ENCODE measurements at regions not wholly inside any gene's neighbourhood (a gene's known extent, or its start where the extent isn't known, plus 50 kb on each side); places are given as distances from the start of the nearest gene placed in this dataset.

DNA sequence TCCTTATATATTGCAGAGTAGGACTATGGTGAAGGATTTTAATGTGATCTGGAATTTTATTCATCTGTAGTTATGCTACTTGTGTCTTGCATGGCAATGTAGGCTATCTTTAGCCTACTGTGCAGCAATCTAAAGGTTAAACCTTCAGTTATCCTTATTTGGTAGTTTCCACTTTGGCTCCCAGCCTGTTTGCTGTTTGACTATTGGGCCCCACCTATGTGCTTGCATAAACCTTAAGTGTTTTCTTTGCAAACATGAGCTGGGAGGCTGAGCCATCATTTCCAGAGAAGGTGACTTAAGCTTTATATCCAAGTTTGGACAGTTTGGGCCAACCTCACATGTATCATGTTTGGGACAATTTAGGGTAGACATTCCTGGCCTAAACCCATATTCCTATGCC, 537.5 kb downstream of the BTBD3 start:
- FAIRE-seq (no peak), DNase-seq (ENCODE audit: insufficient read length, low spot score) (no peak)
- TF ChIP-seq PAX5 (IDR thresholded peaks at IDR 0.05; ENCODE audit: insufficient read depth, low read length, severe bottlenecking) (no peak), POLR2A (IDR thresholded peaks at IDR 0.05; ENCODE audit: low read depth, low read length) (no peak), SPI1 (IDR thresholded peaks at IDR 0.05; ENCODE audit: low read depth, low read length) (no peak), POLR2AphosphoS5 (IDR thresholded peaks at IDR 0.05; ENCODE audit: low read depth, low read length) (no peak), POU2F2 (IDR thresholded peaks at IDR 0.05; ENCODE audit: low read depth, low read length) (no peak), TAF1 (IDR thresholded peaks at IDR 0.05; ENCODE audit: low read depth, low read length) (no peak)

GRCh38 chr20:12458241-12458640, 540.5 kb downstream of the BTBD3 start:
- DNase-seq (ENCODE audit: insufficient read length, low spot score) (no peak), FAIRE-seq (no peak)
- TF ChIP-seq POLR2A (IDR thresholded peaks at IDR 0.05; ENCODE audit: low read depth, low read length) (no peak), POU2F2 (IDR thresholded peaks at IDR 0.05; ENCODE audit: low read depth, low read length) (no peak), PAX5 (IDR thresholded peaks at IDR 0.05; ENCODE audit: insufficient read depth, low read length, severe bottlenecking) (no peak), SPI1 (IDR thresholded peaks at IDR 0.05; ENCODE audit: low read depth, low read length) (no peak), POLR2AphosphoS5 (IDR thresholded peaks at IDR 0.05; ENCODE audit: low read depth, low read length) (no peak), TAF1 (IDR thresholded peaks at IDR 0.05; ENCODE audit: low read depth, low read length) (no peak)

DNA sequence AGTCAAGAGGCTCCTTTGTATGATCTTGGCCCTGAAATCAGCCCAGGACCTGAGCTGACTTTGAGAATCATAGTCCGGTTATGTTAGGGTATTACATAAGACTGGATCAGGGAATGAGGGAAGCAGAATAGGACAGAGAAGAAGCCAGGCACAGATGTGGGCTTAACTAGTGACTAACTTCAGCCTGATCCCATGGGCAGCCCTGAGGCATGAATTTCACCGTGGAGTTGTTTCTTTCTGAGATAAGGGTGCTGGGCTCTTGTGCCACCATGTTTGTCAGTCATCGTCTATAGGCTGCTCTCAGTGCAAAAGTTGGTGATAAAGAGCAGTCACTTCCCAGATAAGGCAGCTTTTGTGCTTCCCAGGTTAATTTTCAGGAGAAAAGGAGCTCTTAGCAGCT, 544.7 kb upstream of the SPTLC3 start:
- TF ChIP-seq POU2F2 (IDR thresholded peaks at IDR 0.05; ENCODE audit: low read depth, low read length) (no peak), POLR2AphosphoS5 (IDR thresholded peaks at IDR 0.05; ENCODE audit: low read depth, low read length) (no peak), PAX5 (IDR thresholded peaks at IDR 0.05; ENCODE audit: insufficient read depth, low read length, severe bottlenecking) (no peak), SPI1 (IDR thresholded peaks at IDR 0.05; ENCODE audit: low read depth, low read length) (no peak), POLR2A (IDR thresholded peaks at IDR 0.05; ENCODE audit: low read depth, low read length) (no peak), TAF1 (IDR thresholded peaks at IDR 0.05; ENCODE audit: low read depth, low read length) (no peak)
- DNase-seq (ENCODE audit: insufficient read length, low spot score) (no peak), FAIRE-seq (no peak)

GRCh38 chr20:12466915-12467314, 541.9 kb upstream of the SPTLC3 start:
- no peak for DNase-seq (ENCODE audit: insufficient read length, low spot score)
- no peak for TF ChIP-seq SPI1 (IDR thresholded peaks at IDR 0.05; ENCODE audit: low read depth, low read length)
- FAIRE-seq, result no peak

DNA sequence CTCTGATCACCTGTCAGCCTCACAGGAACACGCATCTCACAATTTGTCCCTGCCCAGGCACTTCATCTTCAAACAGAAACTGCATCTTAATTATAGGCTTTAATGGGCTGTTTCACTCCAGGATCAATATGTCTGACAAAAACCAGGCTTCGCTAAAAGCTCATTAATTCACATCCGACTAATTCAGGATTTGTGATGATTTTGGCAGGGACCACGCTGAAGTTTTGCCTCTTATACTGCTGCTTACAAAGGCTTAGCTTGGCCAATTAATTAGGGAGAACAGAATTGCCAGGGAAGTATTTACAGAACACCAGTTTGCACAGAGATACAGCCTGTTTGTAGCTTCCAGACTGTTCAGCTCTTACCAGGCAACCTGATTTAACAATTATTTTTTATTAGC, 541.0 kb upstream of the SPTLC3 start:
- no peak for DNase-seq (ENCODE audit: insufficient read length, low spot score)
- TF ChIP-seq POU2F2 (IDR thresholded peaks at IDR 0.05; ENCODE audit: low read depth, low read length) (no peak), POLR2A (IDR thresholded peaks at IDR 0.05; ENCODE audit: low read depth, low read length) (no peak), POLR2AphosphoS5 (IDR thresholded peaks at IDR 0.05; ENCODE audit: low read depth, low read length) (no peak), PAX5 (IDR thresholded peaks at IDR 0.05; ENCODE audit: insufficient read depth, low read length, severe bottlenecking) (no peak), SPI1 (IDR thresholded peaks at IDR 0.05; ENCODE audit: low read depth, low read length) (no peak), TAF1 (IDR thresholded peaks at IDR 0.05; ENCODE audit: low read depth, low read length) (no peak)
- no peak for FAIRE-seq

- FAIRE-seq (no peak), DNase-seq (ENCODE audit: insufficient read length, low spot score) (no peak)
- no peak for TF ChIP-seq POLR2A (IDR thresholded peaks at IDR 0.05; ENCODE audit: low read depth, low read length)
- no peak for TF ChIP-seq TAF1 (IDR thresholded peaks at IDR 0.05; ENCODE audit: low read depth, low read length)
- no peak for TF ChIP-seq PAX5 (IDR thresholded peaks at IDR 0.05; ENCODE audit: insufficient read depth, low read length, severe bottlenecking)
- no peak for TF ChIP-seq POLR2AphosphoS5 (IDR thresholded peaks at IDR 0.05; ENCODE audit: low read depth, low read length)
Measured at GRCh38 chr20:12482661-12483060, 526.1 kb upstream of the SPTLC3 start.

DNA sequence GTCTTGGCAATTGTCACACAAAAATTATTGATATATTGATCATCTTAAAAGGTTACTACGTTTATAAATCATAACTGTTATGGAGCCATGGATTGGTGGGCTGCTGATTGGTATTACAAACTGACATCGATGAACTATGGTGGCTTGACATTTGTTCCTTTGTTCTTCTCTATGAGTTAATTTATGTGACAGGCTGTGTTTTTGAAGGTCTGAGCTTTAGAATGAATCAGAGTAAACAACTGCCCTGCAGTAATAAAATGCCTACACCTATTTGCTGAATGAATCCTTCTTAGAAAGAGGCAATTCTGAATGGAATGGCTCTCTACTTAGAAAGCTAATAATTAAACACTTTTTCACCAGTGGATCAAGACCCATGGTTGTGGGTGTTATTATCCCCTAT, 506.3 kb upstream of the SPTLC3 start:
- FAIRE-seq (no peak), DNase-seq (ENCODE audit: insufficient read length, low spot score) (no peak)
- TF ChIP-seq POU2F2 (IDR thresholded peaks at IDR 0.05; ENCODE audit: low read depth, low read length) (no peak), SPI1 (IDR thresholded peaks at IDR 0.05; ENCODE audit: low read depth, low read length) (no peak), POLR2AphosphoS5 (IDR thresholded peaks at IDR 0.05; ENCODE audit: low read depth, low read length) (no peak), TAF1 (IDR thresholded peaks at IDR 0.05; ENCODE audit: low read depth, low read length) (no peak), PAX5 (IDR thresholded peaks at IDR 0.05; ENCODE audit: insufficient read depth, low read length, severe bottlenecking) (no peak), POLR2A (IDR thresholded peaks at IDR 0.05; ENCODE audit: low read depth, low read length) (no peak)

- no peak for DNase-seq (ENCODE audit: insufficient read length, low spot score)
- no peak for TF ChIP-seq TAF1 (IDR thresholded peaks at IDR 0.05; ENCODE audit: low read depth, low read length)
- TF ChIP-seq POU2F2 (IDR thresholded peaks at IDR 0.05; ENCODE audit: low read depth, low read length), result no peak
- no peak for TF ChIP-seq POLR2AphosphoS5 (IDR thresholded peaks at IDR 0.05; ENCODE audit: low read depth, low read length)
- TF ChIP-seq SPI1 (IDR thresholded peaks at IDR 0.05; ENCODE audit: low read depth, low read length), result no peak
- TF ChIP-seq PAX5 (IDR thresholded peaks at IDR 0.05; ENCODE audit: insufficient read depth, low read length, severe bottlenecking), result no peak
- no peak for TF ChIP-seq POLR2A (IDR thresholded peaks at IDR 0.05; ENCODE audit: low read depth, low read length)
- no peak for FAIRE-seq
Measured at GRCh38 chr20:12504779-12505178, 504.0 kb upstream of the SPTLC3 start.

- DNase-seq (ENCODE audit: insufficient read length, low spot score) (no peak), FAIRE-seq (no peak)
- TF ChIP-seq POLR2A (IDR thresholded peaks at IDR 0.05; ENCODE audit: low read depth, low read length), result no peak
- no peak for TF ChIP-seq TAF1 (IDR thresholded peaks at IDR 0.05; ENCODE audit: low read depth, low read length)
- no peak for TF ChIP-seq PAX5 (IDR thresholded peaks at IDR 0.05; ENCODE audit: insufficient read depth, low read length, severe bottlenecking)
- no peak for TF ChIP-seq SPI1 (IDR thresholded peaks at IDR 0.05; ENCODE audit: low read depth, low read length)
- TF ChIP-seq POU2F2 (IDR thresholded peaks at IDR 0.05; ENCODE audit: low read depth, low read length), result no peak
- TF ChIP-seq POLR2AphosphoS5 (IDR thresholded peaks at IDR 0.05; ENCODE audit: low read depth, low read length), result no peak
Measured at GRCh38 chr20:12511499-12511898, 497.3 kb upstream of the SPTLC3 start.

GRCh38 chr20:12512755-12513154, 496.0 kb upstream of the SPTLC3 start:
- DNase-seq (ENCODE audit: insufficient read length, low spot score) (no peak), FAIRE-seq (no peak)
- no peak for TF ChIP-seq POU2F2 (IDR thresholded peaks at IDR 0.05; ENCODE audit: low read depth, low read length)
- TF ChIP-seq POLR2AphosphoS5 (IDR thresholded peaks at IDR 0.05; ENCODE audit: low read depth, low read length), result no peak
- no peak for TF ChIP-seq POLR2A (IDR thresholded peaks at IDR 0.05; ENCODE audit: low read depth, low read length)
- no peak for TF ChIP-seq SPI1 (IDR thresholded peaks at IDR 0.05; ENCODE audit: low read depth, low read length)
- TF ChIP-seq TAF1 (IDR thresholded peaks at IDR 0.05; ENCODE audit: low read depth, low read length), result no peak
- TF ChIP-seq PAX5 (IDR thresholded peaks at IDR 0.05; ENCODE audit: insufficient read depth, low read length, severe bottlenecking), result no peak

Measured in GM12891 (cell line).